ENCODE measurements at regions not wholly inside any gene's neighbourhood (a gene's known extent, or its start where the extent isn't known, plus 50 kb on each side); places are given as distances from the start of the nearest gene placed in this dataset.

- Histone ChIP-seq H3K9ac (ENCODE audit: low read depth, low read length, poor library complexity, severe bottlenecking) (no peak overlapping the region), H2AFZ (ENCODE audit: low read length) (no peak overlapping the region), H3K4me1 (ENCODE audit: insufficient read depth, low read length, poor library complexity, severe bottlenecking) (no peaks in the 10 kb centered on the region), H3K4me2 (ENCODE audit: low read depth, low read length, poor library complexity, severe bottlenecking) (no peak overlapping the region), H3K9me2 (replicated peaks; ENCODE audit: low read depth, low read length) (no peaks in the 10 kb centered on the region), H3K9me3 (ENCODE audit: insufficient read depth, low read depth, low read length) (no peaks in the 10 kb centered on the region), H3K27me3 (ENCODE audit: insufficient read depth, low read length, poor library complexity, severe bottlenecking) (no peaks in the 10 kb centered on the region), H3F3A (ENCODE audit: low read depth) (no peaks in the 10 kb centered on the region), H3K36me3 (ENCODE audit: insufficient read depth, low read length) (no peaks in the 10 kb centered on the region), H3K79me2 (ENCODE audit: insufficient read depth, low read length) (no peaks in the 10 kb centered on the region), H4K20me1 (ENCODE audit: insufficient read depth, low read length, poor library complexity, severe bottlenecking) (no peaks in the 10 kb centered on the region), H3K4me3 (ENCODE audit: low read length, poor library complexity, severe bottlenecking) (no peak overlapping the region)
- no peak for TF ChIP-seq CTCF (conservative IDR thresholded peaks at IDR 0.05; ENCODE audit: low read length)
- TF ChIP-seq EZH2phosphoT487 (IDR thresholded peaks at IDR 0.05; ENCODE audit: borderline replicate concordance) = no peak
These were observed 768.6 kb upstream of the C9orf72 start for GRCh38 chr9:28341913-28342312.

- Histone ChIP-seq H3K9ac (ENCODE audit: low read depth, low read length, poor library complexity, severe bottlenecking) (no peak overlapping the region), H3F3A (ENCODE audit: low read depth) (no peaks in the 10 kb centered on the region), H3K9me2 (replicated peaks; ENCODE audit: low read depth, low read length) (no peaks in the 10 kb centered on the region), H4K20me1 (ENCODE audit: insufficient read depth, low read length, poor library complexity, severe bottlenecking) (no peaks in the 10 kb centered on the region), H3K4me1 (ENCODE audit: insufficient read depth, low read length, poor library complexity, severe bottlenecking) (no peaks in the 10 kb centered on the region), H2AFZ (ENCODE audit: low read length) (no peak overlapping the region), H3K4me2 (ENCODE audit: low read depth, low read length, poor library complexity, severe bottlenecking) (no peak overlapping the region), H3K79me2 (ENCODE audit: insufficient read depth, low read length) (no peaks in the 10 kb centered on the region), H3K27me3 (ENCODE audit: insufficient read depth, low read length, poor library complexity, severe bottlenecking) (no peaks in the 10 kb centered on the region), H3K4me3 (ENCODE audit: low read length, poor library complexity, severe bottlenecking) (no peak overlapping the region), H3K9me3 (ENCODE audit: insufficient read depth, low read depth, low read length) (no peaks in the 10 kb centered on the region), H3K36me3 (ENCODE audit: insufficient read depth, low read length) (no peaks in the 10 kb centered on the region)
- TF ChIP-seq CTCF (conservative IDR thresholded peaks at IDR 0.05; ENCODE audit: low read length) (no peak), EZH2phosphoT487 (IDR thresholded peaks at IDR 0.05; ENCODE audit: borderline replicate concordance) (no peak)
These were observed 769.6 kb upstream of the C9orf72 start for GRCh38 chr9:28342815-28343338.

GRCh38 chr9:28363151-28363562 lies 789.9 kb upstream of the C9orf72 start:
- Histone ChIP-seq H3F3A (ENCODE audit: low read depth) (no peaks in the 10 kb centered on the region), H2AFZ (ENCODE audit: low read length) (no peak overlapping the region), H3K4me1 (ENCODE audit: insufficient read depth, low read length, poor library complexity, severe bottlenecking) (no peaks in the 10 kb centered on the region), H3K27me3 (ENCODE audit: insufficient read depth, low read length, poor library complexity, severe bottlenecking) (no peaks in the 10 kb centered on the region), H3K36me3 (ENCODE audit: insufficient read depth, low read length) (no peaks in the 10 kb centered on the region), H3K79me2 (ENCODE audit: insufficient read depth, low read length) (no peaks in the 10 kb centered on the region), H3K9me3 (ENCODE audit: insufficient read depth, low read depth, low read length) (no peaks in the 10 kb centered on the region), H3K4me3 (ENCODE audit: low read length, poor library complexity, severe bottlenecking) (no peak overlapping the region), H4K20me1 (ENCODE audit: insufficient read depth, low read length, poor library complexity, severe bottlenecking) (no peaks in the 10 kb centered on the region), H3K9ac (ENCODE audit: low read depth, low read length, poor library complexity, severe bottlenecking) (no peak overlapping the region), H3K4me2 (ENCODE audit: low read depth, low read length, poor library complexity, severe bottlenecking) (no peak overlapping the region), H3K9me2 (replicated peaks; ENCODE audit: low read depth, low read length) (no peaks in the 10 kb centered on the region)
- TF ChIP-seq CTCF (conservative IDR thresholded peaks at IDR 0.05; ENCODE audit: low read length) (no peak), EZH2phosphoT487 (IDR thresholded peaks at IDR 0.05; ENCODE audit: borderline replicate concordance) (no peak)

Measured in Loucy (cell line).